ENCODE measurements at regions not wholly inside any gene's neighbourhood (a gene's known extent, or its start where the extent isn't known, plus 50 kb on each side); places are given as distances from the start of the nearest gene placed in this dataset.

GRCh38 chr9:87800456-87800855, 74.5 kb downstream of the CTSL start:
- H3K4me1 ChIP-seq, result no peaks in the 10 kb centered on the region
- no peaks in the 10 kb centered on the region for H3K36me3 ChIP-seq
- no peak overlapping the region for H3K4me3 ChIP-seq
- no peaks in the 10 kb centered on the region for H3K9me3 ChIP-seq
- intact Hi-C loops (cut with DNase I; ENCODE audit: low total_unique reads), result no loop called here
- no peak overlapping the region for H3K27ac ChIP-seq
- TF ChIP-seq, protein P1, sequence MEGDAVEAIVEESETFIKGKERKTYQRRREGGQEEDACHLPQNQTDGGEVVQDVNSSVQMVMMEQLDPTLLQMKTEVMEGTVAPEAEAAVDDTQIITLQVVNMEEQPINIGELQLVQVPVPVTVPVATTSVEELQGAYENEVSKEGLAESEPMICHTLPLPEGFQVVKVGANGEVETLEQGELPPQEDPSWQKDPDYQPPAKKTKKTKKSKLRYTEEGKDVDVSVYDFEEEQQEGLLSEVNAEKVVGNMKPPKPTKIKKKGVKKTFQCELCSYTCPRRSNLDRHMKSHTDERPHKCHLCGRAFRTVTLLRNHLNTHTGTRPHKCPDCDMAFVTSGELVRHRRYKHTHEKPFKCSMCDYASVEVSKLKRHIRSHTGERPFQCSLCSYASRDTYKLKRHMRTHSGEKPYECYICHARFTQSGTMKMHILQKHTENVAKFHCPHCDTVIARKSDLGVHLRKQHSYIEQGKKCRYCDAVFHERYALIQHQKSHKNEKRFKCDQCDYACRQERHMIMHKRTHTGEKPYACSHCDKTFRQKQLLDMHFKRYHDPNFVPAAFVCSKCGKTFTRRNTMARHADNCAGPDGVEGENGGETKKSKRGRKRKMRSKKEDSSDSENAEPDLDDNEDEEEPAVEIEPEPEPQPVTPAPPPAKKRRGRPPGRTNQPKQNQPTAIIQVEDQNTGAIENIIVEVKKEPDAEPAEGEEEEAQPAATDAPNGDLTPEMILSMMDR (IDR thresholded peaks at IDR 0.05), result no peak
- no peak for DNase-seq
- H3K27me3 ChIP-seq, result peaks cover 0 to 10% of the 10 kb centered on the region in 2 donors

- intact Hi-C loops (cut with DNase I; ENCODE audit: low total_unique reads), result no loop called here
- Histone ChIP-seq H3K27me3 (peaks cover 0 to 13% of the 10 kb centered on the region in 2 donors), H3K27ac (no peak overlapping the region), H3K36me3 (no peaks in the 10 kb centered on the region), H3K4me3 (no peak overlapping the region), H3K9me3 (no peaks in the 10 kb centered on the region), H3K4me1 (no peaks in the 10 kb centered on the region)
- TF ChIP-seq, protein P1 (IDR thresholded peaks at IDR 0.05), result no peak
- DNase-seq, result no peak
Observed at GRCh38 chr9:87801013-87801412, 75.1 kb downstream of the CTSL start.

DNA sequence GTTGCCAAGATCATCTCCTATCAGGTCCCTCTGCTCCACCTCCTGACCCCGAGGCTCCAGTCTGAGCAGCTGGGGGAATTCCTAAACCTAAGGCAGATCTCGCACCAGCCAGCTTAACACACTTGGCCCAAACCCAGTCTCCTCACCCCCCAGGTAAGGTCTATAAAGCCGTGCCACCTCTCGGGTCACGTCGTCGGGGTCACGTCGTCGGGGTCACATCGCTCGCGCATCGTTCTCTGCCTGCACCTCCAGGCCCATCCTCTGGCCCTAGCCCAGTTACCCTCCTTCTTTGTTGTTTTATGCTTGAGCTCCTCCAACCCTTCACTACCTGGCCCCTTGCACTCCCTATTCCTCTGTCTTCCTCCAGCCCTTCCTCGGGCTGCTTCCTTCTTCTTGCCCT, 77.2 kb downstream of the CTSL start:
- DNase-seq, result no peak
- H3K36me3 ChIP-seq, result no peaks in the 10 kb centered on the region
- no peaks in the 10 kb centered on the region for H3K4me1 ChIP-seq
- intact Hi-C loops (cut with DNase I; ENCODE audit: low total_unique reads), result no loop called here
- H3K4me3 ChIP-seq, result no peak overlapping the region
- H3K27ac ChIP-seq, result no peak overlapping the region
- TF ChIP-seq, protein P1 (IDR thresholded peaks at IDR 0.05), result no peak
- peaks cover 0 to 10% of the 10 kb centered on the region in 2 donors for H3K27me3 ChIP-seq
- peaks cover 0 to 5% (median 0%) of the 10 kb centered on the region in 3 donors for H3K9me3 ChIP-seq

GRCh38 chr9:87803623-87804345, 77.9 kb downstream of the CTSL start:
- Histone ChIP-seq H3K36me3 (no peaks in the 10 kb centered on the region), H3K4me1 (no peaks in the 10 kb centered on the region), H3K9me3 (peaks cover 0 to 5% (median 0%) of the 10 kb centered on the region in 3 donors), H3K27ac (no peak overlapping the region), H3K4me3 (no peak overlapping the region), H3K27me3 (peaks cover 0 to 10% of the 10 kb centered on the region in 2 donors)
- intact Hi-C loops (cut with DNase I; ENCODE audit: low total_unique reads), result no loop called here
- no peak for DNase-seq
- TF ChIP-seq, protein P1 (IDR thresholded peaks at IDR 0.05), result no peak

GRCh38 chr9:87805259-87805658, 77.4 kb upstream of the SPATA31E1 start:
- TF ChIP-seq, protein P1 (IDR thresholded peaks at IDR 0.05), result no peak
- H3K9me3 ChIP-seq, result peaks cover 0 to 5% (median 0%) of the 10 kb centered on the region in 3 donors
- intact Hi-C loops (cut with DNase I; ENCODE audit: low total_unique reads), result no loop called here
- no peak overlapping the region for H3K4me3 ChIP-seq
- H3K4me1 ChIP-seq, result no peaks in the 10 kb centered on the region
- H3K36me3 ChIP-seq, result no peaks in the 10 kb centered on the region
- no peak for DNase-seq
- H3K27ac ChIP-seq, result no peak overlapping the region
- H3K27me3 ChIP-seq, result peaks cover 0 to 21% of the 10 kb centered on the region in 2 donors

Data from tibial artery (tissue), 4 donors.